ENCODE measurements at regions not wholly inside any gene's neighbourhood (a gene's known extent, or its start where the extent isn't known, plus 50 kb on each side); places are given as distances from the start of the nearest gene placed in this dataset.
"Not testable (repeated sequence)": the region's sequence is repeated elsewhere in the genome, so short reads cannot be mapped to it uniquely, and the experiment has no call there.

DNA sequence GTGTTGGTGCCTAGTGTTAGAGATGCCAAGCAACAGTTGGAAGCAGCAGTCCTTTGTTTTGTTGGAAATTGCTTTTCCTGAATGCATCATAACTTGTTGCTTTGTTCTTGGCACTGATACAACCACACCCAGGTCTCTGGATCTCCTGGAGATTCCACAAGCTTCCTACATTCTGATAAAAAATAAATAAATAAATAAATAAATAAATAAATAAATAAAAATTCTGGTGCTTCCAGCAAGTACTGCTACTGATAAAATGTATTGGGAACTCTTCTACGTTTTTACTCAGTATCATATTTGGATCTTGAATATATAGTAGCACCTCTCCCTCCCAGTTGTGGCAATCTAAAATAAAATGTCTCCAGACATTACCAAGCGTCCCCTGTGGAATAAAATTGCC is 62.7 kb upstream of the GRID2 start:
- H3K4me3 ChIP-seq: no peak overlapping the region

DNA sequence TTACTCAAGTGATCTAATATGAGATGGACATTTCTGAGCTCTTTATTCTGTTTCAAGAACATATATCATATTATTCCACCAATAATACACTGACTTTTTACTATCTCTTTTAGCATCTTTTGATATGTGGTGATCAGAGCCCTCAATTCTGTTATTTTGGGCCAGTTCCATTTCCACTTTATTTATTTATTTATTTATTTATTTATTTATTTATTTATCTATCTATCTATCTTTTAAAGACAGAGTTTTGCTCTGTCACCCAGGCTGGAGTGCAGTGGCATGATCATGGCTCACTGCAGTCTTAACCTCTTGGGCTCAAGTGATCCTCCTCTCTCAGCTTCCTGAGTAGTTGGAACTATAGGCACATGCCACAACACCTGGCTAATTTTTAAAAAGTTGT is 57.4 kb upstream of the GRID2 start:
- Histone ChIP-seq H3K9me2 (ENCODE audit: insufficient read depth) (no peaks in the 10 kb centered on the region), H3F3A (ENCODE audit: insufficient read depth, low read depth) (no peaks in the 10 kb centered on the region), H4K20me1 (ENCODE audit: insufficient read depth) (no peaks in the 10 kb centered on the region), H2AFZ (no peak overlapping the region), H3K4me3 (no peak overlapping the region), H3K79me2 (ENCODE audit: low read depth) (no peaks in the 10 kb centered on the region), H3K27ac (no peak overlapping the region), H3K4me2 (no peak overlapping the region), H3K27me3 (ENCODE audit: insufficient read depth, low read depth) (no peaks in the 10 kb centered on the region), H3K9me3 (ENCODE audit: insufficient read depth, low read depth) (no peaks in the 10 kb centered on the region), H3K36me3 (ENCODE audit: low read depth) (no peaks in the 10 kb centered on the region), H3K4me1 (replicated peaks; ENCODE audit: insufficient read depth) (no peaks in the 10 kb centered on the region)
- POLR2A ChIA-PET (ENCODE audit: unreplicated experiment): no interaction called here
- CTCF ChIA-PET: no interaction called here
- TF ChIP-seq EZH2 (IDR thresholded peaks at IDR 0.05; ENCODE audit: low read depth): no peak
- TF ChIP-seq, protein P1, sequence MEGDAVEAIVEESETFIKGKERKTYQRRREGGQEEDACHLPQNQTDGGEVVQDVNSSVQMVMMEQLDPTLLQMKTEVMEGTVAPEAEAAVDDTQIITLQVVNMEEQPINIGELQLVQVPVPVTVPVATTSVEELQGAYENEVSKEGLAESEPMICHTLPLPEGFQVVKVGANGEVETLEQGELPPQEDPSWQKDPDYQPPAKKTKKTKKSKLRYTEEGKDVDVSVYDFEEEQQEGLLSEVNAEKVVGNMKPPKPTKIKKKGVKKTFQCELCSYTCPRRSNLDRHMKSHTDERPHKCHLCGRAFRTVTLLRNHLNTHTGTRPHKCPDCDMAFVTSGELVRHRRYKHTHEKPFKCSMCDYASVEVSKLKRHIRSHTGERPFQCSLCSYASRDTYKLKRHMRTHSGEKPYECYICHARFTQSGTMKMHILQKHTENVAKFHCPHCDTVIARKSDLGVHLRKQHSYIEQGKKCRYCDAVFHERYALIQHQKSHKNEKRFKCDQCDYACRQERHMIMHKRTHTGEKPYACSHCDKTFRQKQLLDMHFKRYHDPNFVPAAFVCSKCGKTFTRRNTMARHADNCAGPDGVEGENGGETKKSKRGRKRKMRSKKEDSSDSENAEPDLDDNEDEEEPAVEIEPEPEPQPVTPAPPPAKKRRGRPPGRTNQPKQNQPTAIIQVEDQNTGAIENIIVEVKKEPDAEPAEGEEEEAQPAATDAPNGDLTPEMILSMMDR (conservative IDR thresholded peaks at IDR 0.05): no peak
- BruUV-seq (replicated peaks): no TSS peak
- intact Hi-C loops (cut with micrococcal nuclease; ENCODE audit: unreplicated experiment): no loop called here
- DNase-seq: no peak

More for the DNA sequence above, 62.7 kb upstream of the GRID2 start:
- no peak overlapping the region for H3K4me2 ChIP-seq
- H3K36me3 ChIP-seq (ENCODE audit: low read depth): no peaks in the 10 kb centered on the region
- no peaks in the 10 kb centered on the region for H3F3A ChIP-seq (ENCODE audit: insufficient read depth, low read depth)
- no peaks in the 10 kb centered on the region for H3K4me1 ChIP-seq (replicated peaks; ENCODE audit: insufficient read depth)
- no peaks in the 10 kb centered on the region for H4K20me1 ChIP-seq (ENCODE audit: insufficient read depth)
- no peaks in the 10 kb centered on the region for H3K27me3 ChIP-seq (ENCODE audit: insufficient read depth, low read depth)
- BruUV-seq (replicated peaks): no TSS peak
- ChIA-PET CTCF (no interaction called here), POLR2A (ENCODE audit: unreplicated experiment) (no interaction called here)
- DNase-seq: no peak
- intact Hi-C loops (cut with micrococcal nuclease; ENCODE audit: unreplicated experiment): no loop called here
- no peaks in the 10 kb centered on the region for H3K79me2 ChIP-seq (ENCODE audit: low read depth)
- H3K9me2 ChIP-seq (ENCODE audit: insufficient read depth): no peaks in the 10 kb centered on the region
- H3K9me3 ChIP-seq (ENCODE audit: insufficient read depth, low read depth): no peaks in the 10 kb centered on the region
- TF ChIP-seq, protein P1 (conservative IDR thresholded peaks at IDR 0.05): no peak
- no peak for TF ChIP-seq EZH2 (IDR thresholded peaks at IDR 0.05; ENCODE audit: low read depth)
- no peak overlapping the region for H3K27ac ChIP-seq
- no peak overlapping the region for H2AFZ ChIP-seq

- Histone ChIP-seq H3K9me2 (ENCODE audit: insufficient read depth) (no peaks in the 10 kb centered on the region), H3K27ac (no peak overlapping the region), H3F3A (ENCODE audit: insufficient read depth, low read depth) (no peaks in the 10 kb centered on the region), H3K4me3 (no peak overlapping the region), H3K36me3 (ENCODE audit: low read depth) (no peaks in the 10 kb centered on the region), H3K4me2 (no peak overlapping the region), H3K4me1 (replicated peaks; ENCODE audit: insufficient read depth) (no peaks in the 10 kb centered on the region), H3K9me3 (ENCODE audit: insufficient read depth, low read depth) (no peaks in the 10 kb centered on the region), H4K20me1 (ENCODE audit: insufficient read depth) (no peaks in the 10 kb centered on the region), H3K79me2 (ENCODE audit: low read depth) (no peaks in the 10 kb centered on the region), H3K27me3 (ENCODE audit: insufficient read depth, low read depth) (no peaks in the 10 kb centered on the region), H2AFZ (no peak overlapping the region)
- intact Hi-C loops (cut with micrococcal nuclease; ENCODE audit: unreplicated experiment): no loop called here
- ChIA-PET POLR2A (ENCODE audit: unreplicated experiment) (no interaction called here), CTCF (no interaction called here)
- no peak for TF ChIP-seq EZH2 (IDR thresholded peaks at IDR 0.05; ENCODE audit: low read depth)
- no TSS peak for BruUV-seq (replicated peaks)
- no peak for DNase-seq
Measured at GRCh38 chr4:92249541-92249940, 54.2 kb upstream of the GRID2 start.

DNA sequence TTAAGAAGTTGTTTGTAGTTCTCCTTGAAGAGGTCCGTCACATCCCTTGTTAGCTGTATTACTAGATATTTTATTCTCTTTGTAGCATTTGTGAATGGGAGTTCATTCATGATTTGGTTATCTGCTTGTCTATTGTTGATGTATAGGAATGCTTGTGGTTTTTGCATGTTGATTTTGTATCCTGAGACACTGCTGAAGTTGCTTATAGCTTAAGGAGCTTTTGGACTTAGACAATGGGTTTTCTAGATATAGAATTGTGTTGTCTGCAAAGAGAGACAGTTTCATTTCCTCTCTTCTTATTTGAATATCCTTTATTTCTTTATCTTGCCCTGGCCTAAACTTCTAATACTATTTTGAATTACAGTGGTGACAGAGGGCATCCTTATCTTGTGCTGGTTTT is 52.1 kb upstream of the GRID2 start:
- H3K4me3 ChIP-seq: no peak overlapping the region
- no peaks in the 10 kb centered on the region for H3K4me1 ChIP-seq (replicated peaks; ENCODE audit: insufficient read depth)
- ChIA-PET CTCF (no interaction called here), POLR2A (ENCODE audit: unreplicated experiment) (no interaction called here)
- H3K9me2 ChIP-seq (ENCODE audit: insufficient read depth): no peaks in the 10 kb centered on the region
- H4K20me1 ChIP-seq (ENCODE audit: insufficient read depth): no peaks in the 10 kb centered on the region
- no peaks in the 10 kb centered on the region for H3K36me3 ChIP-seq (ENCODE audit: low read depth)
- no peaks in the 10 kb centered on the region for H3K9me3 ChIP-seq (ENCODE audit: insufficient read depth, low read depth)
- H3F3A ChIP-seq (ENCODE audit: insufficient read depth, low read depth): no peaks in the 10 kb centered on the region
- intact Hi-C loops (cut with micrococcal nuclease; ENCODE audit: unreplicated experiment): no loop called here
- no peak for TF ChIP-seq EZH2 (IDR thresholded peaks at IDR 0.05; ENCODE audit: low read depth)
- TF ChIP-seq, protein P1 (conservative IDR thresholded peaks at IDR 0.05): no peak
- H3K27ac ChIP-seq: no peak overlapping the region
- no TSS peak for BruUV-seq (replicated peaks)
- no peak overlapping the region for H2AFZ ChIP-seq
- H3K27me3 ChIP-seq (ENCODE audit: insufficient read depth, low read depth): no peaks in the 10 kb centered on the region
- no peaks in the 10 kb centered on the region for H3K79me2 ChIP-seq (ENCODE audit: low read depth)
- DNase-seq: no peak
- H3K4me2 ChIP-seq: no peak overlapping the region

- DNase-seq; H3K9me3 ChIP-seq (ENCODE audit: insufficient read depth, low read depth); BruUV-seq (replicated peaks); H3F3A ChIP-seq (ENCODE audit: insufficient read depth, low read depth); H3K4me2 ChIP-seq; H3K36me3 ChIP-seq (ENCODE audit: low read depth); H3K9me2 ChIP-seq (ENCODE audit: insufficient read depth); H3K4me3 ChIP-seq; CTCF ChIA-PET; POLR2A ChIA-PET (ENCODE audit: unreplicated experiment); H3K27me3 ChIP-seq (ENCODE audit: insufficient read depth, low read depth); intact Hi-C loops (cut with micrococcal nuclease; ENCODE audit: unreplicated experiment); H2AFZ ChIP-seq; H4K20me1 ChIP-seq (ENCODE audit: insufficient read depth); H3K4me1 ChIP-seq (replicated peaks; ENCODE audit: insufficient read depth); H3K27ac ChIP-seq; H3K79me2 ChIP-seq (ENCODE audit: low read depth): not testable (repeated sequence)
Measured at GRCh38 chr4:92252358-92252757, 51.4 kb upstream of the GRID2 start.

Data from PC-9 (cell line).